Liver (tissue), 8 donors: ENCODE measurements at regions not wholly inside any gene's neighbourhood (a gene's known extent, or its start where the extent isn't known, plus 50 kb on each side); places are given as distances from the start of the nearest gene placed in this dataset.

ENCODE experiments used
- DNase-seq: peaks from one replicate; pipeline ENCODE4 v3.0.0-alpha.2; 2017; ENCODE audit warnings: low spot score
- H3K27ac ChIP-seq, 2 donors: one replicate each; pipeline ENCODE4 v1.7.0; 2013; ENCODE audit warnings: inconsistent platforms in 2 of 2, low read length in 2 of 2, control low read depth in 1 of 2, low read depth in 1 of 2, mild to moderate bottlenecking in 1 of 2
- H3K27me3 ChIP-seq, 4 donors: one replicate each; pipeline versions ENCODE4 v1.6.1 to v1.7.0; 2013; ENCODE audit warnings: low read length in 3 of 4, inconsistent platforms in 1 of 4, mild to moderate bottlenecking in 1 of 4, moderate library complexity in 1 of 4; ENCODE audit not compliant: control insufficient read depth in 4 of 4, insufficient read depth in 4 of 4
- H3K36me3 ChIP-seq, 4 donors: one replicate each; pipeline versions ENCODE4 v1.6.1 to v1.7.0; 2013; ENCODE audit warnings: low read length in 3 of 4, mild to moderate bottlenecking in 3 of 4, low read depth in 1 of 4, moderate library complexity in 1 of 4; ENCODE audit not compliant: control insufficient read depth in 4 of 4, insufficient read depth in 3 of 4
- H3K4me1 ChIP-seq, 4 donors: one replicate each; pipeline versions ENCODE4 v1.6.1 to v1.7.0; 2013; ENCODE audit warnings: low read length in 3 of 4, mild to moderate bottlenecking in 3 of 4, moderate library complexity in 1 of 4; ENCODE audit not compliant: control insufficient read depth in 4 of 4, insufficient read depth in 4 of 4
- H3K4me3 ChIP-seq, 3 donors: one replicate each; pipeline versions ENCODE4 v1.6.1 to v1.7.0; 2013; ENCODE audit warnings: low read length in 3 of 3, control low read depth in 1 of 3, low read depth in 1 of 3, mild to moderate bottlenecking in 1 of 3
- H3K9ac ChIP-seq, 2 donors: one replicate each; pipeline ENCODE4 v1.7.0; 2013; ENCODE audit warnings: low read length in 2 of 2, mild to moderate bottlenecking in 2 of 2, moderate library complexity in 2 of 2, control low read depth in 1 of 2, low read depth in 1 of 2
- H3K9me3 ChIP-seq, 4 donors: one replicate each; pipeline versions ENCODE4 v1.6.1 to v1.7.0; 2013; ENCODE audit warnings: low read length in 3 of 4; ENCODE audit not compliant: control insufficient read depth in 4 of 4
- EGR1 ChIP-seq, 2 donors: IDR thresholded peaks; 2 replicates each; pipeline ENCODE4 v1.6.1; 2016 to 2018; ENCODE audit warnings: antibody characterized with exemption in 2 of 2, low read depth in 2 of 2
- FOXA1 ChIP-seq: IDR thresholded peaks from 2 replicates; pipeline ENCODE4 v1.6.1; 2016; ENCODE audit warnings: antibody characterized with exemption
- FOXA2 ChIP-seq: IDR thresholded peaks from 2 replicates; pipeline ENCODE4 v1.6.1; 2016; ENCODE audit warnings: antibody characterized with exemption
- GABPA ChIP-seq, 2 donors: IDR thresholded peaks in 1 of 2; conservative IDR thresholded peaks in 1 of 2; 2 replicates each; pipeline ENCODE4 v1.6.1; 2016; ENCODE audit warnings: antibody characterized with exemption in 2 of 2, mild to moderate bottlenecking in 1 of 2, moderate library complexity in 1 of 2
- HNF4A ChIP-seq, 2 donors: conservative IDR thresholded peaks; 2 replicates each; pipeline ENCODE4 v1.6.1; 2016; ENCODE audit warnings: antibody characterized with exemption in 2 of 2, mild to moderate bottlenecking in 2 of 2
- NR2F2 ChIP-seq: IDR thresholded peaks from 2 replicates; pipeline ENCODE4 v1.6.1; 2016; ENCODE audit warnings: antibody characterized with exemption
- RAD21 ChIP-seq, 2 donors: IDR thresholded peaks; 2 replicates each; pipeline ENCODE4 v1.6.1; 2016; ENCODE audit warnings: antibody characterized with exemption in 2 of 2, mild to moderate bottlenecking in 2 of 2
- RXRA ChIP-seq, 2 donors: IDR thresholded peaks; 2 replicates each; pipeline ENCODE4 v1.6.1; 2017 to 2018; ENCODE audit warnings: antibody characterized with exemption in 2 of 2, mild to moderate bottlenecking in 1 of 2
- SP1 ChIP-seq: IDR thresholded peaks from 2 replicates; pipeline ENCODE4 v1.6.1; 2018; ENCODE audit warnings: antibody characterized with exemption, mild to moderate bottlenecking
- TAF1 ChIP-seq: conservative IDR thresholded peaks from 2 replicates; pipeline ENCODE4 v1.6.1; 2016; ENCODE audit warnings: antibody characterized with exemption, mild to moderate bottlenecking
- YY1 ChIP-seq: IDR thresholded peaks from 2 replicates; pipeline ENCODE4 v1.6.1; 2016; ENCODE audit warnings: antibody characterized with exemption, mild to moderate bottlenecking
- WGBS: extraction: QIAGEN DNeasy Blood & Tissue Kit; methylation state at CpG from one replicate; pipeline ENCODE4 v1.1.7; 2013; 5-methylcytosine and 5-hydroxymethylcytosine counted together
- TF ChIP-seq, protein P1 (sequence below): IDR thresholded peaks from 2 replicates; pipeline ENCODE4 v1.6.1; 2016; ENCODE audit warnings: antibody characterized with exemption
- TF ChIP-seq, protein P2 (sequence below): IDR thresholded peaks from 2 replicates; pipeline ENCODE4 v1.6.1; 2016; ENCODE audit warnings: antibody characterized with exemption, mild to moderate bottlenecking
- TF ChIP-seq, protein P3 (sequence below): IDR thresholded peaks from 2 replicates; pipeline ENCODE4 v1.6.1; 2016; ENCODE audit warnings: antibody characterized with exemption
- TF ChIP-seq, protein P4 (sequence below): fragments of 150-350 bp; IDR thresholded peaks from 2 replicates; pipeline ENCODE4 v1.5.1; 2017; ENCODE audit warnings: improper control_type of control experiment, low read depth, low read length; ENCODE audit not compliant: missing input control
- donor health status: healthy.
- donor health status: healthy.
- donor health status: healthy.
- donor health status: healthy.
- donor health status: healthy.

DNA sequence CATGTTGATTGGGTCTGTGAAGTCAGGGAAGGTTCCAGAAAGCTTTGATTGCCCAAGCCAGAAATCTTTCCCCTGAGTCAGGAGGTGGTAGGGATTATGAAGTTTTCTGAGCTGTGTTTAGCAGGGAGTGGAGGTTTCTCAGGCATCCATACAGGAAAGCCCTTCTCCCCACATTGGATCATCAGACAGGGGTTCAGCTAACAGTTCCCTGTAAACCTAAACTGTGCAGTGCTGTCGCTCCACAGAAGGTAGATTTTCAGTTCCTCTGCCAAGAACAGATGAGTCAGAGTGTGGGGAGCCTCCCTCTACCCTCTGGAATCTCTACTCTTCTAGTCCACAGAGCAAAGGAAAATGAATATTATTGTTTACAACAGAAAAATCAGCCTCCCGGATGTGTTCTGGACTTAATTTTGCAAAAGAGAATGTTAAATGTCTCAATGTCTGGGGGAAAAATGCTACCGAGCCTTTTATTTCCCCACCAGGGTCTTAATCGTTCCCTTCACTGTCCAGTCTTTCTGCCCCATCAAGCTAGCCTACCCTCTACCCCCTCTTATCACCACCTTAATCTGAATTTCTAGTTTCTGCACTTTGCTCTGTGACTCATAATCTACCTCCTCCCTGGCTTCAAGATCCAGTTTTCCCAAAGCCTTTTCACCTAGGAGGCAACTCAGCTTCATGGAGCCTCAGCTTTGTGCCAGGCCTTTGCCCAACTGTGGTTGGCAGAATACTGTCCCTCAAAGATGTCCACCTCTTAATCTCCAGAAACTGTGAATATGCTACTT is 355.6 kb downstream of the PRDM2 start:
- peaks cover 0 to 6% (median 1%) of the 10 kb centered on the region in 4 donors for H3K9me3 ChIP-seq
- no peak overlapping the region for H3K4me3 ChIP-seq
- TF ChIP-seq RAD21 (IDR thresholded peaks at IDR 0.05), result no peak
- no peak overlapping the region for H3K27ac ChIP-seq
- 73% methylated on average over 4 of the region's 4 CpGs for WGBS
- H3K36me3 ChIP-seq, result no peaks in the 10 kb centered on the region
- H3K4me1 ChIP-seq, result no peaks in the 10 kb centered on the region
- no peak overlapping the region for H3K9ac ChIP-seq
- no peaks in the 10 kb centered on the region for H3K27me3 ChIP-seq
- no peak for DNase-seq

DNA sequence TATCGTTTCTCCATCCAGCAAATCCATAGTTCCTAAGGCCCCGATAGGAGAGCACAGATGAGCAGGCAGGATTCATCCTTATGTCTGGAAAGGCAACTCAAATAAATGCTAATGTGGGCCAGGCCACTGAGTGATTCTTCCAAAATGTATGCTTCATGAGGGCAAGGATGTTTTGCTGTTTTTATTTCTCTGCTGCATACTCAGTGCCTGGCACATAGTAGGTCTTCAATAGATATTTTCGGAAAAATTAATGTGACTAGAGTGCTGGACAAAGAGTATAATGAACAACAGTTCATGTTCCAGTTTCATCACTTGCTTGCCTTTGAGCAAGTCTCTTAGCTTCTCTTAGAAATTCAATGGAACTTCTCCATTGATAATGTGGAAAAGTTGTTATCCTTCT is 357.7 kb downstream of the PRDM2 start:
- TF ChIP-seq FOXA1, result no peak
- no peak for TF ChIP-seq FOXA2
- no peak for TF ChIP-seq HNF4A (conservative IDR thresholded peaks at IDR 0.05)
- WGBS, result 78% methylated on average over 3 of the region's 3 CpGs
- Histone ChIP-seq H3K27me3 (no peaks in the 10 kb centered on the region), H3K4me1 (no peaks in the 10 kb centered on the region), H3K9ac (no peak overlapping the region), H3K9me3 (peaks cover 0 to 6% (median 1%) of the 10 kb centered on the region in 4 donors), H3K27ac (no peak overlapping the region), H3K4me3 (no peak overlapping the region), H3K36me3 (no peaks in the 10 kb centered on the region)
- no peak for DNase-seq

DNA sequence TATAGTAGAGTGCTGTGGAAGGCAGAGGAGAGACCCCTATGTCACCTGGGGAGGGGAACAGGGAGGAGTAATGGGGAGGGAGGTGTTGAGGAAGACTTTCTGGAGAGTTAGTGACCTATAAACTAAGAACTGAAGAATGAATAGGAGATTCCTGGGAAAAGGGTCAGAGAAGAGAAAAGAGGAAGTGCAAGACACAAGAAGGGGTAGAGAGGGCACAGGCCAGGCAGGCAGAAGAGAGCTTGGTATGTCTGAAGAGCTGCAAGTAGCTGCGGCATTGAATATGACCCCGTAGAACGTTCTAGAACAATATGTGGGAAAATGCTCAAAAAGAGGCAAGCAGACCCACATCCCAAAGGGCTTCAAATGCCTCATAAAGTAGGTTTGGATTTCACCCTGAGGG is 361.2 kb downstream of the PRDM2 start:
- peaks cover 0 to 4% (median 0%) of the 10 kb centered on the region in 4 donors for H3K27me3 ChIP-seq
- 69% methylated on average over 3 of the region's 3 CpGs for WGBS
- TF ChIP-seq YY1 (no peak), FOXA1 (no peak), HNF4A (conservative IDR thresholded peaks at IDR 0.05) (no peak)
- TF ChIP-seq, protein P1, sequence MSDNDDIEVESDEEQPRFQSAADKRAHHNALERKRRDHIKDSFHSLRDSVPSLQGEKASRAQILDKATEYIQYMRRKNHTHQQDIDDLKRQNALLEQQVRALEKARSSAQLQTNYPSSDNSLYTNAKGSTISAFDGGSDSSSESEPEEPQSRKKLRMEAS, result no peak
- no peak overlapping the region for H3K4me3 ChIP-seq
- no peaks in the 10 kb centered on the region for H3K36me3 ChIP-seq
- peaks cover 0 to 6% (median 1%) of the 10 kb centered on the region in 4 donors for H3K9me3 ChIP-seq
- DNase-seq, result no peak
- no peak overlapping the region for H3K27ac ChIP-seq
- no peak overlapping the region for H3K9ac ChIP-seq
- H3K4me1 ChIP-seq, result no peaks in the 10 kb centered on the region

DNA sequence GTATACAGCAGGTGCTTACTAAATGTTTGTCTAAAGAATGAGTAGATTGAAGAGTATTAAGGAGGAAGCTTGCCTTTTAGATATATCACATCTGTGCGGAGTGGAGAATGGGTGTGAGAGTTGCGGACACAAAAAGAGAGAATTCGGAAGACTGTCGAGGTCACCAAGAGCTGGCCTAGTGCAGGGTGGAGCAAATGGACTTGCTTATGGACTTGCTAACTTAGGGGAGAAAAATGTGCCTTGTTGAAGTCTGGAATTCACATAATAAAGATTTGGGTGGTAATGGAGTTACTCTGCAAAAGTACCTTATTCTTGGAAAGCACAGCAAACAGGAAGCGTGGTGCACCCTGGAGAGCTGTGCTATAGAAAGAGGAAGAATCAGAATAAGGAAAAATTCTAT is 361.7 kb downstream of the PRDM2 start:
- Histone ChIP-seq H3K36me3 (no peaks in the 10 kb centered on the region), H3K4me3 (no peak overlapping the region), H3K27me3 (peaks cover 0 to 7% (median 0%) of the 10 kb centered on the region in 4 donors), H3K9ac (no peak overlapping the region), H3K9me3 (peaks cover 0 to 6% (median 1%) of the 10 kb centered on the region in 4 donors), H3K4me1 (no peaks in the 10 kb centered on the region), H3K27ac (no peak overlapping the region)
- no peak for DNase-seq
- 89% methylated on average over 5 of the region's 5 CpGs for WGBS
- no peak for TF ChIP-seq EGR1 (IDR thresholded peaks at IDR 0.05; ENCODE audit: low read depth in 2 of 2)
- no peak for TF ChIP-seq YY1
- no peak for TF ChIP-seq RXRA (IDR thresholded peaks at IDR 0.05)
- TF ChIP-seq HNF4A (conservative IDR thresholded peaks at IDR 0.05), result no peak
- TF ChIP-seq TAF1, result no peak
- TF ChIP-seq, protein P2, sequence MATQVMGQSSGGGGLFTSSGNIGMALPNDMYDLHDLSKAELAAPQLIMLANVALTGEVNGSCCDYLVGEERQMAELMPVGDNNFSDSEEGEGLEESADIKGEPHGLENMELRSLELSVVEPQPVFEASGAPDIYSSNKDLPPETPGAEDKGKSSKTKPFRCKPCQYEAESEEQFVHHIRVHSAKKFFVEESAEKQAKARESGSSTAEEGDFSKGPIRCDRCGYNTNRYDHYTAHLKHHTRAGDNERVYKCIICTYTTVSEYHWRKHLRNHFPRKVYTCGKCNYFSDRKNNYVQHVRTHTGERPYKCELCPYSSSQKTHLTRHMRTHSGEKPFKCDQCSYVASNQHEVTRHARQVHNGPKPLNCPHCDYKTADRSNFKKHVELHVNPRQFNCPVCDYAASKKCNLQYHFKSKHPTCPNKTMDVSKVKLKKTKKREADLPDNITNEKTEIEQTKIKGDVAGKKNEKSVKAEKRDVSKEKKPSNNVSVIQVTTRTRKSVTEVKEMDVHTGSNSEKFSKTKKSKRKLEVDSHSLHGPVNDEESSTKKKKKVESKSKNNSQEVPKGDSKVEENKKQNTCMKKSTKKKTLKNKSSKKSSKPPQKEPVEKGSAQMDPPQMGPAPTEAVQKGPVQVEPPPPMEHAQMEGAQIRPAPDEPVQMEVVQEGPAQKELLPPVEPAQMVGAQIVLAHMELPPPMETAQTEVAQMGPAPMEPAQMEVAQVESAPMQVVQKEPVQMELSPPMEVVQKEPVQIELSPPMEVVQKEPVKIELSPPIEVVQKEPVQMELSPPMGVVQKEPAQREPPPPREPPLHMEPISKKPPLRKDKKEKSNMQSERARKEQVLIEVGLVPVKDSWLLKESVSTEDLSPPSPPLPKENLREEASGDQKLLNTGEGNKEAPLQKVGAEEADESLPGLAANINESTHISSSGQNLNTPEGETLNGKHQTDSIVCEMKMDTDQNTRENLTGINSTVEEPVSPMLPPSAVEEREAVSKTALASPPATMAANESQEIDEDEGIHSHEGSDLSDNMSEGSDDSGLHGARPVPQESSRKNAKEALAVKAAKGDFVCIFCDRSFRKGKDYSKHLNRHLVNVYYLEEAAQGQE, result no peak
- TF ChIP-seq NR2F2, result no peak
- TF ChIP-seq SP1, result no peak
- TF ChIP-seq, protein P3, sequence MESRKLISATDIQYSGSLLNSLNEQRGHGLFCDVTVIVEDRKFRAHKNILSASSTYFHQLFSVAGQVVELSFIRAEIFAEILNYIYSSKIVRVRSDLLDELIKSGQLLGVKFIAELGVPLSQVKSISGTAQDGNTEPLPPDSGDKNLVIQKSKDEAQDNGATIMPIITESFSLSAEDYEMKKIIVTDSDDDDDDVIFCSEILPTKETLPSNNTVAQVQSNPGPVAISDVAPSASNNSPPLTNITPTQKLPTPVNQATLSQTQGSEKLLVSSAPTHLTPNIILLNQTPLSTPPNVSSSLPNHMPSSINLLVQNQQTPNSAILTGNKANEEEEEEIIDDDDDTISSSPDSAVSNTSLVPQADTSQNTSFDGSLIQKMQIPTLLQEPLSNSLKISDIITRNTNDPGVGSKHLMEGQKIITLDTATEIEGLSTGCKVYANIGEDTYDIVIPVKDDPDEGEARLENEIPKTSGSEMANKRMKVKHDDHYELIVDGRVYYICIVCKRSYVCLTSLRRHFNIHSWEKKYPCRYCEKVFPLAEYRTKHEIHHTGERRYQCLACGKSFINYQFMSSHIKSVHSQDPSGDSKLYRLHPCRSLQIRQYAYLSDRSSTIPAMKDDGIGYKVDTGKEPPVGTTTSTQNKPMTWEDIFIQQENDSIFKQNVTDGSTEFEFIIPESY, result no peak
- no peak for TF ChIP-seq GABPA (IDR thresholded peaks at IDR 0.05 in 1 of 2, conservative IDR thresholded peaks at IDR 0.05 in 1 of 2)
- TF ChIP-seq, protein P4, sequence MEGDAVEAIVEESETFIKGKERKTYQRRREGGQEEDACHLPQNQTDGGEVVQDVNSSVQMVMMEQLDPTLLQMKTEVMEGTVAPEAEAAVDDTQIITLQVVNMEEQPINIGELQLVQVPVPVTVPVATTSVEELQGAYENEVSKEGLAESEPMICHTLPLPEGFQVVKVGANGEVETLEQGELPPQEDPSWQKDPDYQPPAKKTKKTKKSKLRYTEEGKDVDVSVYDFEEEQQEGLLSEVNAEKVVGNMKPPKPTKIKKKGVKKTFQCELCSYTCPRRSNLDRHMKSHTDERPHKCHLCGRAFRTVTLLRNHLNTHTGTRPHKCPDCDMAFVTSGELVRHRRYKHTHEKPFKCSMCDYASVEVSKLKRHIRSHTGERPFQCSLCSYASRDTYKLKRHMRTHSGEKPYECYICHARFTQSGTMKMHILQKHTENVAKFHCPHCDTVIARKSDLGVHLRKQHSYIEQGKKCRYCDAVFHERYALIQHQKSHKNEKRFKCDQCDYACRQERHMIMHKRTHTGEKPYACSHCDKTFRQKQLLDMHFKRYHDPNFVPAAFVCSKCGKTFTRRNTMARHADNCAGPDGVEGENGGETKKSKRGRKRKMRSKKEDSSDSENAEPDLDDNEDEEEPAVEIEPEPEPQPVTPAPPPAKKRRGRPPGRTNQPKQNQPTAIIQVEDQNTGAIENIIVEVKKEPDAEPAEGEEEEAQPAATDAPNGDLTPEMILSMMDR, result no peak
